H9 (cell line): ENCODE measurements at regions not wholly inside any gene's neighbourhood (a gene's known extent, or its start where the extent isn't known, plus 50 kb on each side); places are given as distances from the start of the nearest gene placed in this dataset.

Experiments
- DNase-seq: peaks from one replicate; pipeline ENCODE4 v3.0.0-alpha.2; 2017
- H2AFZ ChIP-seq: one replicate; pipeline ENCODE4 v1.6.1; 2013; ENCODE audit warnings: mild to moderate bottlenecking, low read length, control low read depth, moderate library complexity
- H2AK5ac ChIP-seq: 2 replicates; pipeline ENCODE4 v1.6.1; 2013; ENCODE audit warnings: low read length, control low read depth, mixed read lengths; ENCODE audit not compliant: insufficient read length
- H2BK120ac ChIP-seq: one replicate; pipeline ENCODE4 v1.6.1; 2013; ENCODE audit warnings: low read depth, mild to moderate bottlenecking, low read length, control low read depth, inconsistent platforms; ENCODE audit not compliant: poor library complexity, severe bottlenecking
- H2BK12ac ChIP-seq: 2 replicates; pipeline ENCODE4 v1.6.1; 2013; ENCODE audit warnings: low read length, control low read depth, mixed read lengths, low read depth; ENCODE audit not compliant: insufficient read length
- H2BK15ac ChIP-seq: 2 replicates; pipeline ENCODE4 v1.6.1; 2013; ENCODE audit warnings: low read depth, low read length, control low read depth
- H2BK20ac ChIP-seq: one replicate; pipeline ENCODE4 v1.6.1; 2013; ENCODE audit warnings: low read depth, mild to moderate bottlenecking, low read length, control low read depth, inconsistent platforms; ENCODE audit not compliant: poor library complexity, severe bottlenecking
- H2BK5ac ChIP-seq: 2 replicates; pipeline ENCODE4 v1.6.1; 2013; ENCODE audit warnings: low read length, control low read depth, mixed read lengths; ENCODE audit not compliant: insufficient read length
- H3K14ac ChIP-seq: 2 replicates; pipeline ENCODE4 v1.6.1; 2013; ENCODE audit warnings: low read length, control low read depth; ENCODE audit not compliant: insufficient read depth
- H3K18ac ChIP-seq: 2 replicates; pipeline ENCODE4 v1.6.1; 2013; ENCODE audit warnings: low read depth, mild to moderate bottlenecking, mixed read lengths, low read length, control low read depth; ENCODE audit not compliant: insufficient read length
- H3K23ac ChIP-seq: 2 replicates; pipeline ENCODE4 v1.6.1; 2013; ENCODE audit warnings: low read length, control low read depth, mixed read lengths, low read depth; ENCODE audit not compliant: insufficient read length
- H3K23me2 ChIP-seq: 2 replicates; pipeline ENCODE4 v1.6.1; 2013; ENCODE audit warnings: low read depth, mild to moderate bottlenecking, mixed read lengths, low read length, control low read depth; ENCODE audit not compliant: insufficient read length, poor library complexity, severe bottlenecking
- H3K27ac ChIP-seq: 2 replicates; pipeline ENCODE4 v1.5.1; 2013; ENCODE audit warnings: low read length, control low read depth, mixed read lengths, low read depth; ENCODE audit not compliant: insufficient read length
- H3K27me3 ChIP-seq: 2 replicates; pipeline ENCODE4 v1.6.1; 2013; ENCODE audit warnings: low read length, control low read depth, inconsistent platforms; ENCODE audit not compliant: insufficient read depth
- H3K4ac ChIP-seq: 2 replicates; pipeline ENCODE4 v1.6.1; 2013; ENCODE audit warnings: low read depth, mild to moderate bottlenecking, control low read depth, inconsistent platforms, low read length, moderate library complexity
- H3K4me1 ChIP-seq: 2 replicates; pipeline ENCODE4 v1.6.1; 2013; ENCODE audit warnings: low read length, control low read depth, inconsistent platforms; ENCODE audit not compliant: insufficient read depth
- H3K4me2 ChIP-seq: 2 replicates; pipeline ENCODE4 v1.6.1; 2013; ENCODE audit warnings: low read length, control low read depth, mixed read lengths; ENCODE audit not compliant: insufficient read length, insufficient read depth
- H3K56ac ChIP-seq: 2 replicates; pipeline ENCODE4 v1.6.1; 2013; ENCODE audit warnings: low read depth, mild to moderate bottlenecking, mixed read lengths, low read length, control low read depth; ENCODE audit not compliant: insufficient read length
- H3K79me1 ChIP-seq: 2 replicates; pipeline ENCODE4 v1.6.1; 2013; ENCODE audit warnings: low read depth, mild to moderate bottlenecking, moderate library complexity, low read length, control low read depth, inconsistent platforms; ENCODE audit not compliant: insufficient read depth, poor library complexity, severe bottlenecking
- H3K79me2 ChIP-seq: 2 replicates; pipeline ENCODE4 v1.6.1; 2013; ENCODE audit warnings: low read length, control low read depth, inconsistent platforms; ENCODE audit not compliant: insufficient read depth
- H3K9ac ChIP-seq: 2 replicates; pipeline ENCODE4 v1.6.1; 2013; ENCODE audit warnings: low read length, control low read depth, mixed read lengths; ENCODE audit not compliant: insufficient read length; ENCODE audit errors: extremely low read depth
- H3K9me3 ChIP-seq: one replicate; pipeline ENCODE4 v1.6.1; 2013; ENCODE audit warnings: low read depth, low read length, inconsistent platforms; ENCODE audit not compliant: control insufficient read depth
- H3T11ph ChIP-seq: one replicate; pipeline ENCODE4 v1.6.1; 2013; ENCODE audit warnings: mild to moderate bottlenecking, low read length, control low read depth, inconsistent platforms
- H4K20me1 ChIP-seq: one replicate; pipeline ENCODE4 v1.6.1; 2013; ENCODE audit not compliant: control insufficient read depth, insufficient read length, insufficient read depth
- H4K5ac ChIP-seq: 2 replicates; pipeline ENCODE4 v1.6.1; 2013; ENCODE audit warnings: low read depth, mild to moderate bottlenecking, mixed read lengths, low read length, control low read depth; ENCODE audit not compliant: insufficient read length
- H4K8ac ChIP-seq: replicated peaks from 2 replicates; pipeline ENCODE4 v1.6.1; 2013; ENCODE audit warnings: low read length, control low read depth, mixed read lengths, low read depth; ENCODE audit not compliant: insufficient read length
- H4K91ac ChIP-seq: 2 replicates; pipeline ENCODE4 v1.6.1; 2013; ENCODE audit warnings: low read depth, mild to moderate bottlenecking, moderate library complexity, mixed read lengths, low read length, control low read depth; ENCODE audit not compliant: insufficient read length
- H3K27ac Mint-ChIP-seq, 3 experiments: 2 replicates in 2 of 3; 3 replicates in 1 of 3; pipeline ENCODE4 v1.8.0; 2020 to 2021; ENCODE audit warnings: mixed read lengths in 3 of 3, mild to moderate bottlenecking in 1 of 3, moderate library complexity in 1 of 3
- H3K27me3 Mint-ChIP-seq: 2 replicates; pipeline ENCODE4 v1.8.0; 2021; ENCODE audit warnings: low read depth, mild to moderate bottlenecking, moderate library complexity, mixed read lengths
- H3K36me3 Mint-ChIP-seq, 3 experiments: 2 replicates in 2 of 3; 3 replicates in 1 of 3; pipeline ENCODE4 v1.8.0; 2020 to 2021; ENCODE audit warnings: low read depth in 3 of 3, mixed read lengths in 3 of 3; ENCODE audit not compliant: insufficient read depth in 1 of 3
- H3K4me1 Mint-ChIP-seq, 2 experiments: 2 replicates each; pipeline ENCODE4 v1.8.0; 2020; ENCODE audit warnings: mixed read lengths in 2 of 2
- H3K4me3 Mint-ChIP-seq, 2 experiments: 2 replicates in 1 of 2; 3 replicates in 1 of 2; pipeline ENCODE4 v1.8.0; 2020 to 2021; ENCODE audit warnings: mild to moderate bottlenecking in 2 of 2, mixed read lengths in 2 of 2, moderate library complexity in 1 of 2
- H3K9me3 Mint-ChIP-seq, 2 experiments: 2 replicates in 1 of 2; 3 replicates in 1 of 2; pipeline ENCODE4 v1.8.0; 2020; ENCODE audit warnings: mild to moderate bottlenecking in 2 of 2, mixed read lengths in 2 of 2, moderate library complexity in 1 of 2
- CTCF ChIP-seq: fragments of 200-600 bp; sonication (generic); conservative IDR thresholded peaks from 3 replicates; pipeline ENCODE4 v1.8.0; 2021; ENCODE audit warnings: antibody characterized with exemption, mild to moderate bottlenecking
- WGBS: extraction: QIAGEN DNeasy Blood & Tissue Kit; methylation state at CpG from one replicate; pipeline ENCODE4 v1.1.7; 2013; ENCODE audit warnings: missing lambda C conversion rate, low lambda C conversion rate, mixed read lengths; ENCODE audit not compliant: insufficient read length; ENCODE audit errors: extremely low coverage; 5-methylcytosine and 5-hydroxymethylcytosine counted together

- peaks cover 3% of the 10 kb centered on the region; the same call in 1 of the 2 replicates for H3K27me3 Mint-ChIP-seq
- no peak overlapping the region for H3K4me3 Mint-ChIP-seq
- no peaks in the 10 kb centered on the region for H3K9me3 Mint-ChIP-seq
- Histone ChIP-seq H4K8ac (no peak overlapping the region), H3K4me1 (no peaks in the 10 kb centered on the region), H3K4me2 (no peak overlapping the region), H2BK12ac (no peak overlapping the region), H3K79me2 (no peaks in the 10 kb centered on the region), H2AFZ (no peak overlapping the region), H3K27me3 (no peaks in the 10 kb centered on the region), H3K14ac (no peak overlapping the region), H3K56ac (no peak overlapping the region), H2BK5ac (no peak overlapping the region), H2AK5ac (no peak overlapping the region), H3K9ac (no peak overlapping the region), H3K23me2 (no peaks in the 10 kb centered on the region), H3K18ac (no peak overlapping the region), H3K23ac (no peak overlapping the region), H2BK15ac (no peak overlapping the region), H4K91ac (no peak overlapping the region), H3K9me3 (no peaks in the 10 kb centered on the region), H3T11ph (no peak overlapping the region), H3K79me1 (no peaks in the 10 kb centered on the region), H2BK20ac (no peak overlapping the region), H3K4ac (no peak overlapping the region), H2BK120ac (no peak overlapping the region), H4K5ac (no peak overlapping the region), H4K20me1 (no peaks in the 10 kb centered on the region), H3K27ac (no peak overlapping the region)
- H3K27ac Mint-ChIP-seq = no peak overlapping the region
- WGBS = no CpG with 5 or more reads among the region's 4 CpGs
- no peak for TF ChIP-seq CTCF
- DNase-seq = no peak
- no peaks in the 10 kb centered on the region; a peak in 1 of 7 replicates for H3K36me3 Mint-ChIP-seq
- peaks cover 6 to 8% of the 10 kb centered on the region in 2 experiments; a peak in 3 of 4 replicates for H3K4me1 Mint-ChIP-seq
Measured at GRCh38 chr15:47843124-47843663, 125.9 kb downstream of the SEMA6D start.
